22Rv1 (cell line): ENCODE measurements at regions not wholly inside any gene's neighbourhood (a gene's known extent, or its start where the extent isn't known, plus 50 kb on each side); places are given as distances from the start of the nearest gene placed in this dataset.

Source experiments
- CTCF ChIP-seq: fragments of 450-650 bp; IDR thresholded peaks from 2 replicates; pipeline ENCODE4 v1.5.1; 2017; ENCODE audit warnings: mild to moderate bottlenecking
- ZFX ChIP-seq: fragments of 450-650 bp; IDR thresholded peaks from 2 replicates; pipeline ENCODE4 v1.6.1; 2017; ENCODE audit warnings: antibody characterized with exemption, borderline replicate concordance

GRCh38 chr4:157978680-157979361, 194.0 kb downstream of the GASK1B start:
- peak; percentile 88 for TF ChIP-seq CTCF
- no peak for TF ChIP-seq ZFX
